ENCODE measurements at regions not wholly inside any gene's neighbourhood (a gene's known extent, or its start where the extent isn't known, plus 50 kb on each side); places are given as distances from the start of the nearest gene placed in this dataset.
A peak's percentile ranks its signal among the peaks of the same experiment; 100 is the strongest.

DNA sequence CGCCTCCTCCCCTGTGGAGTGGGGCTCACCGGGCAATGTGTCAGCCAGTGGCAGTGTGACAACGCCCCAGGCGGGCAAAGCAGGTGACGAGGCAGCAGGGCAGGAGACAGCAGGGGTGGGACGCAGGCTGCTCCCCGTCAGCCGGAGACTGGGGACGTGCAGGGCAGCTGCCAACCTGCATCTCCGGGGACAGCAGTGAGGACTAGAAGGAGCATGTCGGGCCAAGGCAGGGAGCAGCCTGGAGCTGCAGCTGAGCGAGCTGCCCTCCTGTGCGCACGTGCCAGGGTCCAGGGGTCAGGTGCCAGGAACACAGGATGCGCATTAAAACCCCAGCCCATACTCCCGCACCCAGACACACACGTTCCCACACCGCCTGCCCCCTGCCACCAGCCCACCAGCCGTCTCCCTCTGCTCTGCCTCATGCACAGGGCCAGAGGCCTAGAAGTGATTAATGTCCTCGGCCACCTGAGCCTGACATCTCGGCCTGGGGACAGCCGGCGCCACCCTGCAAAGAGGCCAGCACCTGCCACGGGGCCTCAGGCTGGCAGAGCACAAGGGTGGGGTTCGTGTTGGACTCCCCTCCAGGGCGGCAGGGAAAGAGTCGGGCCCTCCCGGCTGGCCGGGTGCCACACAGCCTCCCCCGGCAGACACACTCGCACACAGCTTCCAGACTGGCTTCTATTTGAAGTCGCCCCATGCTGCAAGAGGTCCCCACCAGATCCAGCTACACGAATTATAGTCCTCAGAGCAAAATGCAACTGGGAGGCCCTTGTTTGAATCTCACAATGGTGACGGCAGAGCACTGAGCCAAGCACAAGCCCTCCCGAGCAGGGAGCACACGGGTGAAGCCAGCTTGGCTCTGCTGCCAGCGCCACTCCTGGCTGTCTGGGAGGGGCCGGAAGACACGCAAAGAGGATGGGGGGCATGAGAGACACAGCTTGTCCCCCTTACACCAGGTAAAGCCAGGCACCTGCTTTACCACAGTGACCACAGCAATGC lies 90.4 kb downstream of the RBFOX3 start:
- H3K4me2 ChIP-seq (ENCODE audit: control insufficient read depth, extremely low read depth, insufficient read depth, low read depth, low read length): no peak overlapping the region
- no peaks in the 10 kb centered on the region for H3K9me3 ChIP-seq (ENCODE audit: control insufficient read depth, low read depth, low read length)
- peak; percentile 57 for TF ChIP-seq EZH2 (IDR thresholded peaks at IDR 0.05; ENCODE audit: low read length)
- no peak for TF ChIP-seq CTCF (optimal IDR thresholded peaks at IDR 0.05 in 1 of 3, IDR thresholded peaks at IDR 0.05 in 1 of 3, conservative IDR thresholded peaks at IDR 0.05 in 1 of 3; ENCODE audit: extremely low read depth in 1 of 3, insufficient read depth in 2 of 3, low read length in 3 of 3)
- H3K27me3 ChIP-seq (ENCODE audit: control insufficient read depth, extremely low read depth, insufficient read depth, low read length): peaks cover 54% of the 10 kb centered on the region
- no peaks in the 10 kb centered on the region for H3K9me1 ChIP-seq (ENCODE audit: control insufficient read depth, extremely low read depth, insufficient read depth, low read length)
- no peaks in the 10 kb centered on the region for H3K36me3 ChIP-seq (ENCODE audit: control insufficient read depth in 2 of 2, extremely low read depth in 1 of 2, insufficient read depth in 2 of 2, low read length in 2 of 2)
- no peaks in the 10 kb centered on the region for H3K79me2 ChIP-seq (ENCODE audit: control insufficient read depth, insufficient read depth, low read length)
- no peak for DNase-seq (ENCODE audit: low read depth, low spot score)
- H4K20me1 ChIP-seq (ENCODE audit: control insufficient read depth, extremely low read depth, insufficient read depth, low read length): no peaks in the 10 kb centered on the region
- H3K4me1 ChIP-seq (ENCODE audit: control insufficient read depth, extremely low read depth, insufficient read depth, low read length): no peaks in the 10 kb centered on the region
- no peak overlapping the region for H2AFZ ChIP-seq (ENCODE audit: control insufficient read depth, low read length)
- no peak overlapping the region for H3K4me3 ChIP-seq (ENCODE audit: control insufficient read depth in 2 of 3, extremely low read depth in 1 of 3, insufficient read depth in 2 of 3, low read depth in 1 of 3, low read length in 3 of 3)
- no peak for FAIRE-seq
- H3K9ac ChIP-seq (ENCODE audit: control insufficient read depth, extremely low read depth, insufficient read depth, low read length): no peak overlapping the region
- dilution Hi-C loops (cut with MboI; ENCODE audit: extremely low pct_ligation_motif_present, low sequenced_read_pairs): no loop called here
- no peak overlapping the region for H3K27ac ChIP-seq (ENCODE audit: control insufficient read depth, insufficient read depth, low read length)

GRCh38 chr17:79519601-79520000 lies 91.2 kb downstream of the RBFOX3 start:
- no peak overlapping the region for H2AFZ ChIP-seq (ENCODE audit: control insufficient read depth, low read length)
- no peak overlapping the region for H3K27ac ChIP-seq (ENCODE audit: control insufficient read depth, insufficient read depth, low read length)
- DNase-seq (ENCODE audit: low read depth, low spot score) (no peak), FAIRE-seq (no peak)
- H3K9me1 ChIP-seq (ENCODE audit: control insufficient read depth, extremely low read depth, insufficient read depth, low read length): no peaks in the 10 kb centered on the region
- H3K4me3 ChIP-seq (ENCODE audit: control insufficient read depth in 2 of 3, extremely low read depth in 1 of 3, insufficient read depth in 2 of 3, low read depth in 1 of 3, low read length in 3 of 3): no peak overlapping the region
- TF ChIP-seq CTCF (optimal IDR thresholded peaks at IDR 0.05 in 1 of 3, IDR thresholded peaks at IDR 0.05 in 1 of 3, conservative IDR thresholded peaks at IDR 0.05 in 1 of 3; ENCODE audit: extremely low read depth in 1 of 3, insufficient read depth in 2 of 3, low read length in 3 of 3) (no peak), EZH2 (IDR thresholded peaks at IDR 0.05; ENCODE audit: low read length) (no peak)
- no peak overlapping the region for H3K9ac ChIP-seq (ENCODE audit: control insufficient read depth, extremely low read depth, insufficient read depth, low read length)
- H4K20me1 ChIP-seq (ENCODE audit: control insufficient read depth, extremely low read depth, insufficient read depth, low read length): no peaks in the 10 kb centered on the region
- H3K4me1 ChIP-seq (ENCODE audit: control insufficient read depth, extremely low read depth, insufficient read depth, low read length): no peaks in the 10 kb centered on the region
- no peak overlapping the region for H3K4me2 ChIP-seq (ENCODE audit: control insufficient read depth, extremely low read depth, insufficient read depth, low read depth, low read length)
- peaks cover 49% of the 10 kb centered on the region for H3K27me3 ChIP-seq (ENCODE audit: control insufficient read depth, extremely low read depth, insufficient read depth, low read length)
- dilution Hi-C loops (cut with MboI; ENCODE audit: extremely low pct_ligation_motif_present, low sequenced_read_pairs): no loop called here
- no peaks in the 10 kb centered on the region for H3K36me3 ChIP-seq (ENCODE audit: control insufficient read depth in 2 of 2, extremely low read depth in 1 of 2, insufficient read depth in 2 of 2, low read length in 2 of 2)
- H3K79me2 ChIP-seq (ENCODE audit: control insufficient read depth, insufficient read depth, low read length): no peaks in the 10 kb centered on the region
- H3K9me3 ChIP-seq (ENCODE audit: control insufficient read depth, low read depth, low read length): no peaks in the 10 kb centered on the region

Measured in keratinocyte (primary cell).